ENCODE measurements at regions not wholly inside any gene's neighbourhood (a gene's known extent, or its start where the extent isn't known, plus 50 kb on each side); places are given as distances from the start of the nearest gene placed in this dataset.

DNA sequence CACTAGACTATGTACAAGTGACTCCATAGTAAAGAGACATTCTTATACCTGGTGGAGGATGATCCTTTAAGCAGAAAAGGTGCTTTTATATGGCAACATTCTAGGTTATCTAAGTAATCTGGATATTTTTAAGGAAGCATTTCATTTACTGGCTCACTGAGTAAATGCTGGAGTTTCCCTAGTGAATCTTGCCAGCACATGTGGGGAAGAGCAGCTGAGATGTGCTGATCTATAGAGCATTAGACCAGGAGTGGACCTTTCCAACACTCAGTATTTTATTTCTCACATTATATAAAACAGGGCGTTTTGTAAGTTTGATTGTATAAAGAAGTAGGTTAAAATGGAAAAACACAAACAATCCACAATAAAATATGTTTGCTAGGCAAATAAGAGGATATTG, 478.5 kb downstream of the ATP23 start:
- in situ Hi-C loops (cut with MboI; ENCODE audit: low sequenced_read_pairs) = no loop called here
- POLR2A ChIA-PET (ENCODE audit: unreplicated experiment) = no interaction called here
- no peak overlapping the region for H4K5ac ChIP-seq (ENCODE audit: low read depth, low read length)
- no peaks in the 10 kb centered on the region for H3K36me3 ChIP-seq (ENCODE audit: control insufficient read depth, insufficient read depth, low read length)
- CTCF ChIA-PET = interaction anchor here (0.7 kb wide), 1 partner anchor 1387 kb away, joined by 3 read pairs; no protein-coding TSS in a partner anchor
- 0 out of 2 replicates have a peak overlapping the region, but pooled peaks have one; percentile 5 for H2BK120ac ChIP-seq (ENCODE audit: low read depth, low read length)
- dilution Hi-C loops (cut with HindIII; ENCODE audit: low sequenced_read_pairs, unreplicated experiment) = no loop called here
- no peak overlapping the region for H3K4ac ChIP-seq (ENCODE audit: low read depth, low read length)
- H3K14ac ChIP-seq (replicated peaks; ENCODE audit: low read depth, low read length) = no peak overlapping the region
- peaks cover 9% of the 10 kb centered on the region for H3K4me1 ChIP-seq (ENCODE audit: control insufficient read depth, insufficient read depth, low read length)
- no CpG with 5 or more reads among the region's 1 CpG for WGBS, 2 experiments (ENCODE audit: extremely low coverage in 2 of 2, insufficient read length in 1 of 2)
- H4K8ac ChIP-seq (ENCODE audit: low read depth in 2 of 2, low read length in 2 of 2) = no peak overlapping the region; a peak in 1 of 4 replicates
- no peak overlapping the region for H2BK15ac ChIP-seq (ENCODE audit: low read depth, low read length)
- no peak overlapping the region for H4K91ac ChIP-seq (ENCODE audit: insufficient read depth, low read depth, low read length)
- H3K79me1 ChIP-seq (ENCODE audit: low read depth in 1 of 2, low read length in 2 of 2) = no peaks in the 10 kb centered on the region
- no peak overlapping the region for H3K4me2 ChIP-seq (ENCODE audit: low read depth, low read length)
- no peaks in the 10 kb centered on the region for H3K9me3 ChIP-seq (ENCODE audit: control insufficient read depth, insufficient read depth, low read length)
- no peak for TF ChIP-seq RCOR1 (IDR thresholded peaks at IDR 0.05; ENCODE audit: insufficient replicate concordance, low read length)
- no peak for TF ChIP-seq MAZ (IDR thresholded peaks at IDR 0.05; ENCODE audit: borderline replicate concordance, low read depth, low read length)
- no peak for TF ChIP-seq CHD1 (IDR thresholded peaks at IDR 0.05; ENCODE audit: low read depth, low read length)
- no peak for TF ChIP-seq MXI1 (IDR thresholded peaks at IDR 0.05; ENCODE audit: borderline replicate concordance, low read depth, low read length)
- TF ChIP-seq RFX5 (IDR thresholded peaks at IDR 0.05; ENCODE audit: low read depth, low read length) = no peak
- TF ChIP-seq, protein P1, sequence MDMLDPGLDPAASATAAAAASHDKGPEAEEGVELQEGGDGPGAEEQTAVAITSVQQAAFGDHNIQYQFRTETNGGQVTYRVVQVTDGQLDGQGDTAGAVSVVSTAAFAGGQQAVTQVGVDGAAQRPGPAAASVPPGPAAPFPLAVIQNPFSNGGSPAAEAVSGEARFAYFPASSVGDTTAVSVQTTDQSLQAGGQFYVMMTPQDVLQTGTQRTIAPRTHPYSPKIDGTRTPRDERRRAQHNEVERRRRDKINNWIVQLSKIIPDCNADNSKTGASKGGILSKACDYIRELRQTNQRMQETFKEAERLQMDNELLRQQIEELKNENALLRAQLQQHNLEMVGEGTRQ (IDR thresholded peaks at IDR 0.05; ENCODE audit: low read depth, low read length) = no peak
- TF ChIP-seq RAD21 (IDR thresholded peaks at IDR 0.05; ENCODE audit: low read length) = no peak
- no peak for TF ChIP-seq MAFK (IDR thresholded peaks at IDR 0.05; ENCODE audit: low read depth, low read length)
- no peak for TF ChIP-seq POLR2A (IDR thresholded peaks at IDR 0.05; ENCODE audit: low read depth, low read length)
- no peak for TF ChIP-seq FOS (IDR thresholded peaks at IDR 0.05; ENCODE audit: low read depth, low read length)
- TF ChIP-seq, protein P2, sequence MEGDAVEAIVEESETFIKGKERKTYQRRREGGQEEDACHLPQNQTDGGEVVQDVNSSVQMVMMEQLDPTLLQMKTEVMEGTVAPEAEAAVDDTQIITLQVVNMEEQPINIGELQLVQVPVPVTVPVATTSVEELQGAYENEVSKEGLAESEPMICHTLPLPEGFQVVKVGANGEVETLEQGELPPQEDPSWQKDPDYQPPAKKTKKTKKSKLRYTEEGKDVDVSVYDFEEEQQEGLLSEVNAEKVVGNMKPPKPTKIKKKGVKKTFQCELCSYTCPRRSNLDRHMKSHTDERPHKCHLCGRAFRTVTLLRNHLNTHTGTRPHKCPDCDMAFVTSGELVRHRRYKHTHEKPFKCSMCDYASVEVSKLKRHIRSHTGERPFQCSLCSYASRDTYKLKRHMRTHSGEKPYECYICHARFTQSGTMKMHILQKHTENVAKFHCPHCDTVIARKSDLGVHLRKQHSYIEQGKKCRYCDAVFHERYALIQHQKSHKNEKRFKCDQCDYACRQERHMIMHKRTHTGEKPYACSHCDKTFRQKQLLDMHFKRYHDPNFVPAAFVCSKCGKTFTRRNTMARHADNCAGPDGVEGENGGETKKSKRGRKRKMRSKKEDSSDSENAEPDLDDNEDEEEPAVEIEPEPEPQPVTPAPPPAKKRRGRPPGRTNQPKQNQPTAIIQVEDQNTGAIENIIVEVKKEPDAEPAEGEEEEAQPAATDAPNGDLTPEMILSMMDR (conservative IDR thresholded peaks at IDR 0.05; ENCODE audit: low read depth, low read length) = no peak
- TF ChIP-seq SMC3 (IDR thresholded peaks at IDR 0.05; ENCODE audit: low read depth, low read length) = no peak
- no peak for TF ChIP-seq CEBPB (IDR thresholded peaks at IDR 0.05; ENCODE audit: low read depth, low read length)
- TF ChIP-seq, protein P3, sequence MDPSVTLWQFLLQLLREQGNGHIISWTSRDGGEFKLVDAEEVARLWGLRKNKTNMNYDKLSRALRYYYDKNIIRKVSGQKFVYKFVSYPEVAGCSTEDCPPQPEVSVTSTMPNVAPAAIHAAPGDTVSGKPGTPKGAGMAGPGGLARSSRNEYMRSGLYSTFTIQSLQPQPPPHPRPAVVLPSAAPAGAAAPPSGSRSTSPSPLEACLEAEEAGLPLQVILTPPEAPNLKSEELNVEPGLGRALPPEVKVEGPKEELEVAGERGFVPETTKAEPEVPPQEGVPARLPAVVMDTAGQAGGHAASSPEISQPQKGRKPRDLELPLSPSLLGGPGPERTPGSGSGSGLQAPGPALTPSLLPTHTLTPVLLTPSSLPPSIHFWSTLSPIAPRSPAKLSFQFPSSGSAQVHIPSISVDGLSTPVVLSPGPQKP (IDR thresholded peaks at IDR 0.05; ENCODE audit: borderline replicate concordance, low read depth, low read length) = no peak
- no peak for TF ChIP-seq NFE2L2 (IDR thresholded peaks at IDR 0.05; ENCODE audit: low read depth, low read length)
- TF ChIP-seq BHLHE40 (IDR thresholded peaks at IDR 0.05; ENCODE audit: low read depth, low read length) = no peak
- H3K4me3 ChIP-seq (ENCODE audit: insufficient read depth, low read depth, low read length) = no peak overlapping the region
- DNase-seq = peak; percentile 62
- ATAC-seq (ENCODE audit: low read depth) = no peak
- no peak overlapping the region for H3K9ac ChIP-seq (ENCODE audit: low read depth, low read length)
- H4K20me1 ChIP-seq (ENCODE audit: insufficient read depth, low read length) = no peaks in the 10 kb centered on the region
- no peak overlapping the region for H3K23ac ChIP-seq (ENCODE audit: low read depth, low read length)
- H3K27ac ChIP-seq (ENCODE audit: insufficient read depth, low read length) = no peak overlapping the region
- no peak overlapping the region for H2BK20ac ChIP-seq (ENCODE audit: low read depth, low read length)
- peak overlapping the region; percentile 16; the same call in 1 of the 2 replicates for H3K18ac ChIP-seq (ENCODE audit: low read depth, low read length)
- BruUV-seq (replicated peaks) = no TSS peak
- no peak overlapping the region for H2AFZ ChIP-seq (replicated peaks; ENCODE audit: low read length, poor library complexity)
- no peak overlapping the region for H3K56ac ChIP-seq (ENCODE audit: extremely low read depth, insufficient read depth, low read length)
- intact Hi-C loops (cut with micrococcal nuclease) = loop anchor here (5.0 to 10.0 kb wide), 2 partner anchors 465 to 667 kb away; no protein-coding TSS in a partner anchor
- no peaks in the 10 kb centered on the region for H3K27me3 ChIP-seq (ENCODE audit: control insufficient read depth, insufficient read depth, low read length)
- no peak overlapping the region for H2AK5ac ChIP-seq (ENCODE audit: low read depth, low read length)
- no peaks in the 10 kb centered on the region for H3K9me1 ChIP-seq (ENCODE audit: insufficient read depth, low read length)
- no peak overlapping the region for H2BK5ac ChIP-seq (ENCODE audit: low read depth, low read length, poor library complexity, severe bottlenecking)
- no peak overlapping the region for H2AK9ac ChIP-seq (replicated peaks; ENCODE audit: low read depth, low read length, poor library complexity)
